NCI-H82 (cell line): ENCODE measurements at regions not wholly inside any gene's neighbourhood (a gene's known extent, or its start where the extent isn't known, plus 50 kb on each side); places are given as distances from the start of the nearest gene placed in this dataset.

Experiments
- DNase-seq: peaks from one replicate; lab custom pipeline; 2025; lab: John Stamatoyannopoulos, UW

- DNase-seq, result peak; percentile 65
These were observed 50.4 kb upstream of the B3GAT2 start for GRCh38 chr6:71007298-71007697.

- DNase-seq, result peak; percentile 96
These were observed 55.1 kb upstream of the B3GAT2 start for GRCh38 chr6:71011871-71012371.

- DNase-seq, result peak; percentile 79
These were observed 56.1 kb upstream of the B3GAT2 start for GRCh38 chr6:71012866-71013469.

- DNase-seq, result peak; percentile 16
These were observed 58.5 kb upstream of the B3GAT2 start for GRCh38 chr6:71015392-71015791.

DNA sequence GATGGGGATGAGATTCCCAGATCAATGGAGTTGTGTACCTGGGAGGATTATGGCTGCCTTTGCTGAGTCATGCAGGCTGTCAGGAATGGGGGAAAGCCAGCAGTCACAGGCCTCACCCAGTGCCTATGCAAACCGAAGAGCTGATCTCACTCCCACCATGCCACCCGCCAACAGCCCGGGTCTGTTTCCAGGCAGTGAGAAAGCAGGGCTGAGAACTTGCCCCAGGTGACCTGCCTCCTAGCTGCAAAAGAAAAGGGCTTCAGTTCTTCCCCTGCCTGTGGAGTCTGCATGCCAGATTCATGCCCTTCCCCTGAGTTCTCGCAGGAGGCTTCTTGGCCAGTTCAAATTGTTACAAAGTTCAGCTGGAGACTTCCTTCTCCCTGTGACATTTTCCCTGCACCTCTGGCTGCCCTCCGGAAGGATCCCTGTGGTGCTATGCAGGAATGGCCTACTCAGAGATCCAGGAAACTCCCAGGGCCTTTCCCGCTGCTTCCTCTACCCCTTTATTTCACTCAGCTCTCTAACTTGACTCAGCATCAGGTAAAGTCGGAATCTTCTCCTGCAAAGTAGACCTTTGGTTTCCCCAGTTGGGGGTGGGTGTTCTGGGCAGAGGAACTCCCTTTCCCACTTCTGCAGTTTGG is 71.5 kb upstream of the B3GAT2 start:
- no peak for DNase-seq

GRCh38 chr6:71028877-71029252 is 72.0 kb upstream of the B3GAT2 start:
- DNase-seq, result no peak

GRCh38 chr6:71029555-71029954 is 72.7 kb upstream of the B3GAT2 start:
- DNase-seq, result no peak

GRCh38 chr6:71031912-71032311 is 75.1 kb upstream of the B3GAT2 start:
- DNase-seq, result no peak

- DNase-seq, result no peak
These were observed 76.3 kb upstream of the B3GAT2 start for GRCh38 chr6:71033171-71033570.

DNA sequence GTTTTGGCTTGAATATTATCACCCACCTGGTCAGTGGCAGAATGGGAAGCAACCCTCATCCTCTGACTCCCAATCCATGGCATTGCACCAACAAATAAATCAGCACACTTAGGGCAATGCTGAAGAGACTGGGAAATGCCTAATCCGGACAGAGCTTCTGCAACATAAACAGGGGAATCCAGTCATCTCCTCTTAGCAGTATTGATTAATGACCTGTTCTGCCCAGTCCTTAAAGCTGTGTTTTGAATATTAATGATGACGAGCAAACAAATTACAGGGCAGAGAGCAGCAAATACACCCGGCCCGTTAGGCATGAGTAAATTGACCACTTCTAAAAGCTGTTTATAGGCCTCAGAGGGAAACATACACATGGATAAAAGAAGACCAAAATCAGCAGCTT is 77.0 kb upstream of the B3GAT2 start:
- no peak for DNase-seq

- no peak for DNase-seq
These were observed 77.9 kb upstream of the B3GAT2 start for GRCh38 chr6:71034563-71035345.

- DNase-seq, result no peak
These were observed 79.0 kb upstream of the B3GAT2 start for GRCh38 chr6:71035871-71036270.

DNA sequence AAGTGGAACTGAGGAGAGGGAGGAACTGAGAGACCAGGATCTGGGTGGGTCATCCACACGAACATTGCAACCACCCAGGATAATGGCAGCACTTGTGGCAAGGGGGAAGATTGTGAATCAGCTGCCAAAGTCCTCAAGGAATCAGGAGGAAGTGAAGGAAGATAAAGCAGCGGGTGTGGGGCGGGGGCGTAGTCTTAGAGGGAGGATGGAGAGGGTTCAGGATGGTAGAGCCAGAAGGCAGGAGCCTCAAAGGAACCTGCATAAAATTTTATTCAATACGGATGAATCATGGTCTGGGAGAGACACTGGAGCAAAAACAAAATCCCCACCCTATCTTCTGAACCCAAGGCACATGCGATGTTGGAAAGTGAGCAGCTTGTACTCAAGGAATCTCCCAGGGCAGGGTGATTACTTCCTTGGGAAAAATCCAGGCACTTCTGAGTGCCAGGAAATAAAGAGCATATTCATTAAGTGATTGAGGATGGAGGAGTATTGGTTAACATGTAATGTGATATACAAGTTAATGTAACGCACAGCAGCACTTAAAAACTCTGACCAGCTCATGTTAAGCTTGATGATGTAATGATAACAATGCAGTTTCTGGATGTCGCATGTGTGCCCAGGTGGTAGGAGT is 82.0 kb upstream of the B3GAT2 start:
- DNase-seq, result no peak

- no peak for DNase-seq
These were observed 83.2 kb upstream of the B3GAT2 start for GRCh38 chr6:71040043-71040442.

DNA sequence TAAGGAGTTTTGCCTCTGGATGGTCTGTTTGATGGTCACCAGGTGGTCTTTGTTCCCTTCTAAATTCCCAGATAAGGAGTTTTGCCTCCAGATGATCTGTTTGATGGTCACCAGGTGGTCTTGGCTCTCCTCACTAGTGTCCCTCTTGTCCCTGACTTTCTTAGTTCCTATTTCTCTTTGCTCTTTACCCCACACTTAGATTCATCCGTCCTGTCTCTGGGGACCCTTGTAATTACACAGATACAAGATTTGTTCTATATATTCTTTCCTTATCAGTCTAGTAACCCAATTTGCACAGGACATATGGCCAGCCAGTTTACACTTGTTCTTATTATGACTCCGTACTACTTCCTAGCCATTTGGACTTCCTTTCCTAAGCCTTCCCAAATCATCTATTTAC is 84.0 kb upstream of the B3GAT2 start:
- DNase-seq, result peak; percentile 3

DNA sequence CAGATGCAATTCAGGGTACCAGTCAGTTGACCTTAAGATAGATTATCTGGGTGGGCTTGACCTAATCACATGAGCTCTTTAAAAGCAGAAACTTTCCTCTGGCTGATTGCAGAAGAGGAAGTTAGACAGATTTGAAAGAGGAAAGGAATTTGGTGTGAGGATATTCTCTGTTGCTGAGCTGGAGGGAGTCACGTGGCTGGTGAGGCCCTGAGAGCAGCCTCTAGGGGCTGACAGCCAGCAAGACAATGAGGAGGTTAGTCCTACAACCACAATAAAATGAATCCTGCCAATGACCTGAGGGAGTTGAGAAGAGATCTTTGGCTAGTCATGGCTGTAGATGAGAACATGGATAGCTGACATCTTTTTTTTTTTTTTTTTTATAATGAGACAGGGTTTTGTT is 87.0 kb upstream of the B3GAT2 start:
- no peak for DNase-seq

DNA sequence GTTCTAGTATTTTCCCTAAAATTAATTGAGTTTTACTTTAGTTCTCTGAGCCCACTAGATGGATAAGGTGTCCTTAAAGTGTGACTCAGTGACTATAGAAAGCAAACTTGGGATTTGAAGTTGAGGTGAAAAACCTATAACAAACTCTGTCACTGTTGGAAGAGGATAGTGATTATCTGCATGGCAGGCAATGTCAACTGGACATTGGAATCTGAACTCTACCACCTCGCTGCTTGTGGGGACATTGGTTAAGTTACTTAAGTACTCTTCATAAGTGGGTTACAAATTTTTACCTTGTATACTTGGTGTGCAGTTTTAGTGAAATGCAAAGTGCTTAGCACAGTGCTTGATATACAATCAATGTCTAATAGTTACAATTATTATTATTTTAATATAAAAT is 87.9 kb upstream of the B3GAT2 start:
- DNase-seq, result no peak

- no peak for DNase-seq
These were observed 88.4 kb upstream of the B3GAT2 start for GRCh38 chr6:71045296-71045695.

GRCh38 chr6:71047417-71047816 is 90.6 kb upstream of the B3GAT2 start:
- DNase-seq, result no peak

DNA sequence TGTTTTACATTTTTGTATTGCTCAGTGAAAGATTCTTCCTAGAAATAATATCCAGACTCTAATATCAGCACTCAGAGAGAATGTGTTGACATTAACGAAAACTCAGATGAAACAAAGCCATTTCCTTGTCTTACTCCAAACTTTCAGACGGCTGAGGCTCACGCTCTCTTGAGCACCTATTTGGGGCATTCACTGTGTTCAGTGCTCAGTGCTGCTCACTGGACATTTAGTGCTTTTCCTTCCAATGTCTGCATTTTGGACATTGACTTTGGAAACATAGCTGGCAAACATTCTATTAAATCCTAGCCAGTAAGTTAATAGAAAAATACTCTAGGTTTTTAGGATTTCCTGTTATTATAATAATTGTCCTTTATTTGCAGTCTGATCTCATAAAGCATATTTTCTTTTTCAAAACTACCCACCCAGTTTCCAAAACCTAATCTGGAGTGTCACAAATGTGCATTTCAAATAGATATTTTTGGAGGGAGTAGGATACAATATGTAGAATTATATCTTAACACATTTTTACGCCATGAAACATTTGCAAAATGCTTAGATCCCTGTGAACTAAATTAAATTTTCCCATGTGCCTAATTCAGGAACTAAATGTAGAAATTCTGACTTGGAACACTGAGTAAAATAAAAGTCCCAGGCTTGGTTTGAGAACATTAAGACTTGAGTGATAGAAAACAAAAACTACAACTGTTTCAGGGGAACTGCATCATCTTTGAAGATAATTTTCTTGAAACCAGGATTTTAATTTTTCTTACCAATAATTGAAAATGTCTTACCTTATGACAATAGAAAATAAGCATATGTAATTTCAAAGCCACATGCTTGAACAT is 91.7 kb upstream of the B3GAT2 start:
- DNase-seq, result no peak

- DNase-seq, result no peak
These were observed 92.4 kb upstream of the B3GAT2 start for GRCh38 chr6:71049198-71049770.
